ENCODE measurements at regions not wholly inside any gene's neighbourhood (a gene's known extent, or its start where the extent isn't known, plus 50 kb on each side); places are given as distances from the start of the nearest gene placed in this dataset.

DNA sequence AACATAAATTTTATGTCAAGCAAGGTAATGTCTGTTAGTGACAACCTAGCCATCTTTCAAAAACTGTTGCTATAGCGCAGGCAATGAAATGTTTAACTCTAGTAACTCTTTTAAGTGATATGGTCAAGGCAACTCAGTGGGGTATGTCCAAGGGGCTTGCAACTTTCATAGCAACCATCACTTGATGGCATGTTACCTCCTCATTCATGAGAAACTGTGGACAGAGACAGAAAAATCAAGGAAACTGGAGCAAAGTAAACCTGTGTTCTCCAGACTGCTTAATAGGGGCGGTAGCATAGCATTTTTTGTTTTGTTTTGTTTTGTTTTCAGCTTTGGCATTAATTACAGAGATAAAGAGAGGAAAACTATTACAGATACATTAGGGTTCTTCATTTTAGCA is 1456.8 kb upstream of the AGA start (continued):
- TF ChIP-seq, protein P1, sequence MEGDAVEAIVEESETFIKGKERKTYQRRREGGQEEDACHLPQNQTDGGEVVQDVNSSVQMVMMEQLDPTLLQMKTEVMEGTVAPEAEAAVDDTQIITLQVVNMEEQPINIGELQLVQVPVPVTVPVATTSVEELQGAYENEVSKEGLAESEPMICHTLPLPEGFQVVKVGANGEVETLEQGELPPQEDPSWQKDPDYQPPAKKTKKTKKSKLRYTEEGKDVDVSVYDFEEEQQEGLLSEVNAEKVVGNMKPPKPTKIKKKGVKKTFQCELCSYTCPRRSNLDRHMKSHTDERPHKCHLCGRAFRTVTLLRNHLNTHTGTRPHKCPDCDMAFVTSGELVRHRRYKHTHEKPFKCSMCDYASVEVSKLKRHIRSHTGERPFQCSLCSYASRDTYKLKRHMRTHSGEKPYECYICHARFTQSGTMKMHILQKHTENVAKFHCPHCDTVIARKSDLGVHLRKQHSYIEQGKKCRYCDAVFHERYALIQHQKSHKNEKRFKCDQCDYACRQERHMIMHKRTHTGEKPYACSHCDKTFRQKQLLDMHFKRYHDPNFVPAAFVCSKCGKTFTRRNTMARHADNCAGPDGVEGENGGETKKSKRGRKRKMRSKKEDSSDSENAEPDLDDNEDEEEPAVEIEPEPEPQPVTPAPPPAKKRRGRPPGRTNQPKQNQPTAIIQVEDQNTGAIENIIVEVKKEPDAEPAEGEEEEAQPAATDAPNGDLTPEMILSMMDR (IDR thresholded peaks at IDR 0.05 in 2 of 3, conservative IDR thresholded peaks at IDR 0.05 in 1 of 3; ENCODE audit: borderline replicate concordance in 1 of 3, insufficient read depth in 1 of 3, low read depth in 2 of 3, low read length in 2 of 3): no peak
- TF ChIP-seq TCF7L2 (IDR thresholded peaks at IDR 0.05; ENCODE audit: borderline replicate concordance, extremely low read depth, insufficient read depth, insufficient read length): no peak
- no peak for TF ChIP-seq ZNF274 (IDR thresholded peaks at IDR 0.05; ENCODE audit: low read depth, low read length)
- TF ChIP-seq JUND (IDR thresholded peaks at IDR 0.05): no peak
- TF ChIP-seq, protein P2, sequence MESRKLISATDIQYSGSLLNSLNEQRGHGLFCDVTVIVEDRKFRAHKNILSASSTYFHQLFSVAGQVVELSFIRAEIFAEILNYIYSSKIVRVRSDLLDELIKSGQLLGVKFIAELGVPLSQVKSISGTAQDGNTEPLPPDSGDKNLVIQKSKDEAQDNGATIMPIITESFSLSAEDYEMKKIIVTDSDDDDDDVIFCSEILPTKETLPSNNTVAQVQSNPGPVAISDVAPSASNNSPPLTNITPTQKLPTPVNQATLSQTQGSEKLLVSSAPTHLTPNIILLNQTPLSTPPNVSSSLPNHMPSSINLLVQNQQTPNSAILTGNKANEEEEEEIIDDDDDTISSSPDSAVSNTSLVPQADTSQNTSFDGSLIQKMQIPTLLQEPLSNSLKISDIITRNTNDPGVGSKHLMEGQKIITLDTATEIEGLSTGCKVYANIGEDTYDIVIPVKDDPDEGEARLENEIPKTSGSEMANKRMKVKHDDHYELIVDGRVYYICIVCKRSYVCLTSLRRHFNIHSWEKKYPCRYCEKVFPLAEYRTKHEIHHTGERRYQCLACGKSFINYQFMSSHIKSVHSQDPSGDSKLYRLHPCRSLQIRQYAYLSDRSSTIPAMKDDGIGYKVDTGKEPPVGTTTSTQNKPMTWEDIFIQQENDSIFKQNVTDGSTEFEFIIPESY (IDR thresholded peaks at IDR 0.05; ENCODE audit: extremely low read depth, insufficient replicate concordance, low read length): no peak
- TF ChIP-seq ELF1 (IDR thresholded peaks at IDR 0.05; ENCODE audit: borderline replicate concordance, low read depth): no peak

DNA sequence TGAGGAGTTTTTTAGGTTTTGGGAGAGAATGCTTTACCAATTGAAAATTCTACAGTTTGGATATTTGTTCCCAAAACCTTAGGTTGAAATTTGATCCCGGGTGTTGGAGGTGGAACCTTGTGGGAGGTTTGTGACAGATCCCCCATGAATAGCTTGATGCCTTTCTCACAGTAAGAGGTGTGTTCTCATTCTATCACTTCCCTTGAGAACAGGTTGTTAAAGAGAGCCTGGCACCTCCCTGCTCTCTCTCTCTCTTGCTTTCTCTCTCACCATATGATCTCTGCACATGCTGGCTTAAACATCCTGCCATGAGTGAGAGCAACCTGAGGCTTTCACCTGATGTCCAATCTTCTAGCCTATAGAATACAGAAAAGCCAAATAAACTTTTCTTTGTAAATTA is 1475.5 kb upstream of the AGA start:
- Histone ChIP-seq H3K79me2 (ENCODE audit: insufficient read depth, low read length) (no peaks in the 10 kb centered on the region), H3K27me3 (ENCODE audit: insufficient read depth, low read length) (no peaks in the 10 kb centered on the region), H3K9me2 (ENCODE audit: insufficient read depth) (no peaks in the 10 kb centered on the region), H3K9ac (ENCODE audit: low read length) (no peak overlapping the region), H2AFZ (ENCODE audit: low read depth, low read length, poor library complexity, severe bottlenecking) (peak overlapping the region; percentile 0), H3K9me3 (ENCODE audit: control insufficient read depth in 1 of 2, insufficient read depth in 1 of 2, low read depth in 1 of 2, low read length in 2 of 2) (no peaks in the 10 kb centered on the region; a peak in 1 of 4 replicates), H3K27ac (ENCODE audit: low read depth, low read length) (no peak overlapping the region), H4K20me1 (ENCODE audit: insufficient read depth) (no peaks in the 10 kb centered on the region), H3K4me1 (ENCODE audit: control insufficient read depth in 1 of 2, insufficient read depth in 2 of 2, low read length in 2 of 2) (no peaks in the 10 kb centered on the region), H3K36me3 (ENCODE audit: control insufficient read depth in 1 of 2, insufficient read depth in 2 of 2, low read length in 2 of 2) (no peaks in the 10 kb centered on the region), H3K4me3 (replicated peaks in 1 of 2; ENCODE audit: low read depth in 1 of 2, low read length in 2 of 2) (no peak overlapping the region), H3K4me2 (ENCODE audit: low read length) (no peak overlapping the region)
- POLR2A ChIA-PET: no interaction called here
- intact Hi-C loops (cut with micrococcal nuclease): no loop called here
- BruUV-seq (replicated peaks): no TSS peak
- no peak for ATAC-seq
- TF ChIP-seq FOSL1 (IDR thresholded peaks at IDR 0.05; ENCODE audit: low read depth): no peak
- TF ChIP-seq EGR1 (IDR thresholded peaks at IDR 0.05; ENCODE audit: low read depth): no peak
- no peak for TF ChIP-seq ZFX (IDR thresholded peaks at IDR 0.05)
- TF ChIP-seq, protein P2 (IDR thresholded peaks at IDR 0.05; ENCODE audit: extremely low read depth, insufficient replicate concordance, low read length): no peak
- TF ChIP-seq, protein P3, sequence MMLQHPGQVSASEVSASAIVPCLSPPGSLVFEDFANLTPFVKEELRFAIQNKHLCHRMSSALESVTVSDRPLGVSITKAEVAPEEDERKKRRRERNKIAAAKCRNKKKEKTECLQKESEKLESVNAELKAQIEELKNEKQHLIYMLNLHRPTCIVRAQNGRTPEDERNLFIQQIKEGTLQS (IDR thresholded peaks at IDR 0.05): no peak
- RAD21 ChIA-PET (ENCODE audit: low non-redundant PET in 1 of 2, low total read pairs in 2 of 2, uncharacterized antibody in 2 of 2, unreplicated experiment in 2 of 2): no interaction called here
- no peak for DNase-seq (ENCODE audit: low read depth, low spot score)
- CTCF ChIA-PET: no interaction called here

All from HCT116 (cell line).